ENCODE measurements at regions not wholly inside any gene's neighbourhood (a gene's known extent, or its start where the extent isn't known, plus 50 kb on each side); places are given as distances from the start of the nearest gene placed in this dataset.
"Not testable (repeated sequence)": the region's sequence is repeated elsewhere in the genome, so short reads cannot be mapped to it uniquely, and the experiment has no call there.

DNA sequence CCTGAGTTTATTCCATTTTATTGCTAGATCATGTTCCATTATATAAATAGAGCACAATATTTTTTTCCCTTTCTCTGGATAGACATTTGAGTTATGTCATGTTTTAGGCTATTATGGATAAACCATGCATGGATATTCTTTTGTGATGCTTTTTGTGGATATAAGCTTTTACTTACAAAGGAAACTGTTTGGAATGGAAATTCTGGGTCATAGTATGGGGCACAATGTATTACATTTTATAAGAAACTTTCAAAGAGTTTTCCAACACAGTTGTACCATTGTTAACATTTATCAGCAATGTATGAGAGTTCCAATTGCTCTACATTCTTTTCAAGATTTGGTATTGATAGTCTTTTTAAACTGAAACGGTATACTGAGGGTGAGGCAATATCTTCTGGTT lies 749.4 kb downstream of the SOCS6 start:
- no peaks in the 10 kb centered on the region; the same call in 1 of the 2 replicates for H3K4me1 ChIP-seq (ENCODE audit: control insufficient read depth, insufficient read depth, low read length)
- no peak overlapping the region for H3K4me3 ChIP-seq (ENCODE audit: low read depth in 2 of 2, low read length in 2 of 2)
- no peak for TF ChIP-seq POLR2AphosphoS5 (IDR thresholded peaks at IDR 0.05; ENCODE audit: low read depth, low read length)
- TF ChIP-seq SIN3A (IDR thresholded peaks at IDR 0.05; ENCODE audit: borderline replicate concordance, insufficient read depth, low read depth, low read length) = no peak
- TF ChIP-seq, protein P1, sequence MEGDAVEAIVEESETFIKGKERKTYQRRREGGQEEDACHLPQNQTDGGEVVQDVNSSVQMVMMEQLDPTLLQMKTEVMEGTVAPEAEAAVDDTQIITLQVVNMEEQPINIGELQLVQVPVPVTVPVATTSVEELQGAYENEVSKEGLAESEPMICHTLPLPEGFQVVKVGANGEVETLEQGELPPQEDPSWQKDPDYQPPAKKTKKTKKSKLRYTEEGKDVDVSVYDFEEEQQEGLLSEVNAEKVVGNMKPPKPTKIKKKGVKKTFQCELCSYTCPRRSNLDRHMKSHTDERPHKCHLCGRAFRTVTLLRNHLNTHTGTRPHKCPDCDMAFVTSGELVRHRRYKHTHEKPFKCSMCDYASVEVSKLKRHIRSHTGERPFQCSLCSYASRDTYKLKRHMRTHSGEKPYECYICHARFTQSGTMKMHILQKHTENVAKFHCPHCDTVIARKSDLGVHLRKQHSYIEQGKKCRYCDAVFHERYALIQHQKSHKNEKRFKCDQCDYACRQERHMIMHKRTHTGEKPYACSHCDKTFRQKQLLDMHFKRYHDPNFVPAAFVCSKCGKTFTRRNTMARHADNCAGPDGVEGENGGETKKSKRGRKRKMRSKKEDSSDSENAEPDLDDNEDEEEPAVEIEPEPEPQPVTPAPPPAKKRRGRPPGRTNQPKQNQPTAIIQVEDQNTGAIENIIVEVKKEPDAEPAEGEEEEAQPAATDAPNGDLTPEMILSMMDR (IDR thresholded peaks at IDR 0.05) = no peak
- no peak for TF ChIP-seq TCF7L2 (IDR thresholded peaks at IDR 0.05; ENCODE audit: low read depth, low read length)
- TF ChIP-seq, protein P2, sequence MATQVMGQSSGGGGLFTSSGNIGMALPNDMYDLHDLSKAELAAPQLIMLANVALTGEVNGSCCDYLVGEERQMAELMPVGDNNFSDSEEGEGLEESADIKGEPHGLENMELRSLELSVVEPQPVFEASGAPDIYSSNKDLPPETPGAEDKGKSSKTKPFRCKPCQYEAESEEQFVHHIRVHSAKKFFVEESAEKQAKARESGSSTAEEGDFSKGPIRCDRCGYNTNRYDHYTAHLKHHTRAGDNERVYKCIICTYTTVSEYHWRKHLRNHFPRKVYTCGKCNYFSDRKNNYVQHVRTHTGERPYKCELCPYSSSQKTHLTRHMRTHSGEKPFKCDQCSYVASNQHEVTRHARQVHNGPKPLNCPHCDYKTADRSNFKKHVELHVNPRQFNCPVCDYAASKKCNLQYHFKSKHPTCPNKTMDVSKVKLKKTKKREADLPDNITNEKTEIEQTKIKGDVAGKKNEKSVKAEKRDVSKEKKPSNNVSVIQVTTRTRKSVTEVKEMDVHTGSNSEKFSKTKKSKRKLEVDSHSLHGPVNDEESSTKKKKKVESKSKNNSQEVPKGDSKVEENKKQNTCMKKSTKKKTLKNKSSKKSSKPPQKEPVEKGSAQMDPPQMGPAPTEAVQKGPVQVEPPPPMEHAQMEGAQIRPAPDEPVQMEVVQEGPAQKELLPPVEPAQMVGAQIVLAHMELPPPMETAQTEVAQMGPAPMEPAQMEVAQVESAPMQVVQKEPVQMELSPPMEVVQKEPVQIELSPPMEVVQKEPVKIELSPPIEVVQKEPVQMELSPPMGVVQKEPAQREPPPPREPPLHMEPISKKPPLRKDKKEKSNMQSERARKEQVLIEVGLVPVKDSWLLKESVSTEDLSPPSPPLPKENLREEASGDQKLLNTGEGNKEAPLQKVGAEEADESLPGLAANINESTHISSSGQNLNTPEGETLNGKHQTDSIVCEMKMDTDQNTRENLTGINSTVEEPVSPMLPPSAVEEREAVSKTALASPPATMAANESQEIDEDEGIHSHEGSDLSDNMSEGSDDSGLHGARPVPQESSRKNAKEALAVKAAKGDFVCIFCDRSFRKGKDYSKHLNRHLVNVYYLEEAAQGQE (IDR thresholded peaks at IDR 0.05; ENCODE audit: insufficient read depth in 1 of 2, low read depth in 2 of 2, low read length in 1 of 2) = no peak
- peak overlapping the region; percentile 71 for H3K27ac ChIP-seq (ENCODE audit: low read length)
- ChIA-PET CTCF (no interaction called here), POLR2A (no interaction called here)
- in situ Hi-C loops (cut with HindIII; ENCODE audit: low pct_unique_long_range_greater_than_20kb, low sequenced_read_pairs) (no loop called here), intact Hi-C loops (cut with micrococcal nuclease; ENCODE audit: unreplicated experiment) (no loop called here)
- no TSS peak for BruUV-seq (replicated peaks)
- DNase-seq (ENCODE audit: low read depth, low spot score) (no peak), ATAC-seq (no peak)
- H3K36me3 ChIP-seq (ENCODE audit: control insufficient read depth, insufficient read depth, low read length) = no peaks in the 10 kb centered on the region
- H3K9me3 ChIP-seq (ENCODE audit: control insufficient read depth, insufficient read depth, low read depth, low read length) = no peaks in the 10 kb centered on the region; the same call in 1 of the 2 replicates
- H3K27me3 ChIP-seq (ENCODE audit: control insufficient read depth, insufficient read depth, low read length) = no peaks in the 10 kb centered on the region

DNA sequence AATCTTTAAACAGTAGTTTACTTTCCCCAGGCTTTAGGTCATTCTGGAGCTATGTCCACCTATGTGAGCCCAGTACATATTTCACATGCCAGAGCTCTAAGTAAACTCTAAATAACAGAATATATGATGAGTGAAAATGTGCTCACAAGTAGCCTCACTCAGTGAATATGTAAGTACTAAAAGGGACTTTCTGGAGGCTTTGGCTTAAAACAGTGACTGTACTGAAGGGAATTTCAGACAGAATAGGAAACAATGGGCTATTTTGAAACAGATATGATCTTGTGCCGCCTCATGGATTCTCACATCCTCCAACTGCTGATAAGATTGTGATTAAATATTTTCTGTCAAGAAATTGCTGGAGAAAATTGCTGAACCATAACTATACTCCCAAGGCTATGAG lies 747.9 kb downstream of the SOCS6 start:
- Histone ChIP-seq H3K9me3 (ENCODE audit: control insufficient read depth, insufficient read depth, low read depth, low read length) (no peaks in the 10 kb centered on the region; the same call in 1 of the 2 replicates), H3K4me1 (ENCODE audit: control insufficient read depth, insufficient read depth, low read length) (no peaks in the 10 kb centered on the region; the same call in 1 of the 2 replicates), H3K27me3 (ENCODE audit: control insufficient read depth, insufficient read depth, low read length) (no peaks in the 10 kb centered on the region), H3K4me3 (ENCODE audit: low read depth in 2 of 2, low read length in 2 of 2) (no peak overlapping the region), H3K27ac (ENCODE audit: low read length) (peak overlapping the region; percentile 77), H3K36me3 (ENCODE audit: control insufficient read depth, insufficient read depth, low read length) (no peaks in the 10 kb centered on the region)
- in situ Hi-C loops (cut with HindIII; ENCODE audit: low pct_unique_long_range_greater_than_20kb, low sequenced_read_pairs) (no loop called here), intact Hi-C loops (cut with micrococcal nuclease; ENCODE audit: unreplicated experiment) (no loop called here)
- ChIA-PET POLR2A (no interaction called here), CTCF (no interaction called here)
- DNase-seq (ENCODE audit: low read depth, low spot score) = peak; percentile 7
- peak; percentile 97 for ATAC-seq
- TF ChIP-seq TCF7L2 (IDR thresholded peaks at IDR 0.05; ENCODE audit: low read depth, low read length) = peak; percentile 25; the same call in 1 of the 2 replicates
- TF ChIP-seq SIN3A (IDR thresholded peaks at IDR 0.05; ENCODE audit: borderline replicate concordance, insufficient read depth, low read depth, low read length) = no peak
- BruUV-seq (replicated peaks) = no TSS peak

DNA sequence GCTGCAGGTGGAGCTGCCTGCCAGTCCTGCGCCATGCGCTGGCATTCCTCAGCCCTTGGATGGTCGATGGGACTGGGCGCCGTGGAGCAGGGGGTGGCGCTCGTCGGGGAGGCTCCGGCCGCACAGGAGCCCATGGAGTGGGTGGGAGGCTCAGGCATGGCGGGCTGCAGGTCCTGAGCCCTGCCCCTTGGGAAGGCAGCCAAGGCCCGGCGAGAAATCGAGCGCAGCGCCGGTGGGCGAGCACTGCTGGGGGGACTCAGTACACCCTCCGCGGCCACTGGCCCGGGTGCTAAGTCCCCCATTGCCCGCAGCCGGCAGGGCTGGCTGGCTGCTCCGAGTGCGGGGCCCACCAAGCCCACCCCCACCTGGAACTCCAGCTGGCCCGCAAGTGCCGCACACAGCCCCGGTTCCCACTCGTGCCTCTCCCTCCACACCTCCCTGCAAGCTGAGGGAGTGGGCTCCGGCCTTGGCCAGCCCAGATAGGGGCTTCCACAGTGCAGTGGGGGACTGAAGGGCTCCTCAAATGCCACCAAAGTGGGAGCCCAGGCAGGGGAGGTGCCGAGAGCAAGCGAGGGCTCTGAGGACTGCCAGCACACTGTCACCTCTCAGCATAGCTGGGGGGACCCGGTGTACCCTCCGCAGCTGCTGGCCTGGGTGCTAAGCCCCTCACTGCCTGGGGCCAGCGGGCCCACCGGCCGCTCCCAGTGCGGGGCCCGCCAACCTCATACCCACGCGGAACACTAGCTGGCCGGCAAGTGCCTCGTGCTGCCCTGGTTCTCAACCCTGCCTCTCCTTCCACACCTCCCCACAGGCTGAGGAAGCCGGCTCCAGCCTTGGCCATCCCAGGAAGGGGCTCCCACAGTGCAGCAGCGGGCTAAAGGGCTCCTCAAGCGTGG lies 742.7 kb downstream of the SOCS6 start:
- H3K27ac ChIP-seq (ENCODE audit: low read length); H3K36me3 ChIP-seq (ENCODE audit: control insufficient read depth, insufficient read depth, low read length); intact Hi-C loops (cut with micrococcal nuclease; ENCODE audit: unreplicated experiment); POLR2A ChIA-PET; H3K27me3 ChIP-seq (ENCODE audit: control insufficient read depth, insufficient read depth, low read length); DNase-seq (ENCODE audit: low read depth, low spot score); CTCF ChIA-PET; H3K4me3 ChIP-seq (ENCODE audit: low read depth in 2 of 2, low read length in 2 of 2); ATAC-seq; BruUV-seq (replicated peaks); H3K4me1 ChIP-seq (ENCODE audit: control insufficient read depth, insufficient read depth, low read length); H3K9me3 ChIP-seq (ENCODE audit: control insufficient read depth, insufficient read depth, low read depth, low read length); in situ Hi-C loops (cut with HindIII; ENCODE audit: low pct_unique_long_range_greater_than_20kb, low sequenced_read_pairs): not testable (repeated sequence)

DNA sequence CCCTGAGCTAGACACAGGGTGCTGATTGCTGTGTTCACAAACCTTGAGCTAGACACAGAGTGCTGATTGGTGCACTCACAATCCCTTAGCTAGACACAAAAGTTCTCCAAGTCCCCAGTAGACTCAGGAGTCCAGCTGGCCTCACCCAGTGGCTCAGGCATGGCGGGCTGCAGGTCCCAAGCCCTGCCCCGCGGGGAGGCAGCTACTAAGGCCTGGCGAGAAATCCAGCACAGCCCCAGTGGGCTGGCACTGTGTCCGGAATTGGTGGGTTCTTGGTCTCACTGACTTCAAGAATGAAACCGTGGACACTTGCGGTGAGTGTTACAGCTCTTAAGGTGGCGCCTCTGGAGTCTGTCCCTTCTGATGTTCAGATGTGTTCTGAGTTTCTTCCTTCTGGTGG lies 741.2 kb downstream of the SOCS6 start:
- H3K4me3 ChIP-seq (ENCODE audit: low read depth in 2 of 2, low read length in 2 of 2); H3K27me3 ChIP-seq (ENCODE audit: control insufficient read depth, insufficient read depth, low read length); DNase-seq (ENCODE audit: low read depth, low spot score); H3K9me3 ChIP-seq (ENCODE audit: control insufficient read depth, insufficient read depth, low read depth, low read length); BruUV-seq (replicated peaks); H3K4me1 ChIP-seq (ENCODE audit: control insufficient read depth, insufficient read depth, low read length); H3K27ac ChIP-seq (ENCODE audit: low read length); H3K36me3 ChIP-seq (ENCODE audit: control insufficient read depth, insufficient read depth, low read length); ATAC-seq; POLR2A ChIA-PET; CTCF ChIA-PET; in situ Hi-C loops (cut with HindIII; ENCODE audit: low pct_unique_long_range_greater_than_20kb, low sequenced_read_pairs); intact Hi-C loops (cut with micrococcal nuclease; ENCODE audit: unreplicated experiment): not testable (repeated sequence)
